ENCODE measurements at regions not wholly inside any gene's neighbourhood (a gene's known extent, or its start where the extent isn't known, plus 50 kb on each side); places are given as distances from the start of the nearest gene placed in this dataset.

DNA sequence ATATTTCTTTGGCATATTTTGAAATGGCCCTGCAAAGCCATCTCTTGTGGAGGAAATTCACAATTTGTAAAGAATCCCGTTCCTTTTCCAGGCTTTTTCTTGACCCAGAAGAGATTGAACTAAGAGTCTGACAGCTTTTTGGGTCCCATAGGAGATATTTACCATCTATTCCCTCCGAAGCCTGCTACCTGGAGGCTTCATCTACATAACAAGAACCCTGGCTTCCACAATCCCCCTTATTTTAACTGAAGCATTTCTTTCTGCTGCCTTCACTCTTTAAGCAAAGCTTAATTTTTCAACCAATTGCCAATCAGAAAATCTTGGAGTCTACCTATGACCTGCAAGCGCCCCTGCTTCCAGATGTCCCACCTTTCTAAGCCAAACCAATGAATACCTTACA lies 248.1 kb upstream of the GADL1 start:
- TF ChIP-seq, protein P1, sequence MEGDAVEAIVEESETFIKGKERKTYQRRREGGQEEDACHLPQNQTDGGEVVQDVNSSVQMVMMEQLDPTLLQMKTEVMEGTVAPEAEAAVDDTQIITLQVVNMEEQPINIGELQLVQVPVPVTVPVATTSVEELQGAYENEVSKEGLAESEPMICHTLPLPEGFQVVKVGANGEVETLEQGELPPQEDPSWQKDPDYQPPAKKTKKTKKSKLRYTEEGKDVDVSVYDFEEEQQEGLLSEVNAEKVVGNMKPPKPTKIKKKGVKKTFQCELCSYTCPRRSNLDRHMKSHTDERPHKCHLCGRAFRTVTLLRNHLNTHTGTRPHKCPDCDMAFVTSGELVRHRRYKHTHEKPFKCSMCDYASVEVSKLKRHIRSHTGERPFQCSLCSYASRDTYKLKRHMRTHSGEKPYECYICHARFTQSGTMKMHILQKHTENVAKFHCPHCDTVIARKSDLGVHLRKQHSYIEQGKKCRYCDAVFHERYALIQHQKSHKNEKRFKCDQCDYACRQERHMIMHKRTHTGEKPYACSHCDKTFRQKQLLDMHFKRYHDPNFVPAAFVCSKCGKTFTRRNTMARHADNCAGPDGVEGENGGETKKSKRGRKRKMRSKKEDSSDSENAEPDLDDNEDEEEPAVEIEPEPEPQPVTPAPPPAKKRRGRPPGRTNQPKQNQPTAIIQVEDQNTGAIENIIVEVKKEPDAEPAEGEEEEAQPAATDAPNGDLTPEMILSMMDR (IDR thresholded peaks at IDR 0.05), result no peak
- TF ChIP-seq POLR2A (IDR thresholded peaks at IDR 0.05; ENCODE audit: low read length), result no peak

All from A549 (cell line).